ENCODE measurements at regions not wholly inside any gene's neighbourhood (a gene's known extent, or its start where the extent isn't known, plus 50 kb on each side); places are given as distances from the start of the nearest gene placed in this dataset.

DNA sequence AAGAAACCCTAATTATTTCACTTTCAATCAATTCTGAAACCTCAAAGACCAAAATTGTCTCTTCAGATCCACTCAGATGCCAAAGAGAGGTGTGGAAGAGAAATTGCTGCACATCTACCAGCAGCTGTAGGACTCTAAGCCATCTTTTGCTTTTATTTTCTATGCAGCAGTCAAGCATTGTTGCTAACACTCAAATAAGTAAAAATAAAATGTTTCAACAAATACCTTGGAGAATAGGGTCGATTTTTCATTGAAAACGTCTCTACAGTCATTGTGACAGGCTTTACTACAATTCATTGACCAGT, 66.4 kb upstream of the CFAP20DC start:
- TF ChIP-seq, protein P1, sequence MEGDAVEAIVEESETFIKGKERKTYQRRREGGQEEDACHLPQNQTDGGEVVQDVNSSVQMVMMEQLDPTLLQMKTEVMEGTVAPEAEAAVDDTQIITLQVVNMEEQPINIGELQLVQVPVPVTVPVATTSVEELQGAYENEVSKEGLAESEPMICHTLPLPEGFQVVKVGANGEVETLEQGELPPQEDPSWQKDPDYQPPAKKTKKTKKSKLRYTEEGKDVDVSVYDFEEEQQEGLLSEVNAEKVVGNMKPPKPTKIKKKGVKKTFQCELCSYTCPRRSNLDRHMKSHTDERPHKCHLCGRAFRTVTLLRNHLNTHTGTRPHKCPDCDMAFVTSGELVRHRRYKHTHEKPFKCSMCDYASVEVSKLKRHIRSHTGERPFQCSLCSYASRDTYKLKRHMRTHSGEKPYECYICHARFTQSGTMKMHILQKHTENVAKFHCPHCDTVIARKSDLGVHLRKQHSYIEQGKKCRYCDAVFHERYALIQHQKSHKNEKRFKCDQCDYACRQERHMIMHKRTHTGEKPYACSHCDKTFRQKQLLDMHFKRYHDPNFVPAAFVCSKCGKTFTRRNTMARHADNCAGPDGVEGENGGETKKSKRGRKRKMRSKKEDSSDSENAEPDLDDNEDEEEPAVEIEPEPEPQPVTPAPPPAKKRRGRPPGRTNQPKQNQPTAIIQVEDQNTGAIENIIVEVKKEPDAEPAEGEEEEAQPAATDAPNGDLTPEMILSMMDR (IDR thresholded peaks at IDR 0.05; ENCODE audit: insufficient read depth, low read depth, low read length), result no peak
- no peak for TF ChIP-seq EZH2 (IDR thresholded peaks at IDR 0.05; ENCODE audit: insufficient read depth, low read length)
